ENCODE measurements at regions not wholly inside any gene's neighbourhood (a gene's known extent, or its start where the extent isn't known, plus 50 kb on each side); places are given as distances from the start of the nearest gene placed in this dataset.

- POLR2A ChIA-PET: no interaction called here
- DNase-seq (ENCODE audit: low spot score) (no peak), ATAC-seq (no peak), FAIRE-seq (no peak)
- Histone ChIP-seq H3K9me3 (ENCODE audit: low read length) (no peaks in the 10 kb centered on the region), H3K9ac (ENCODE audit: insufficient read depth, low read depth, low read length) (no peak overlapping the region), H2AFZ (ENCODE audit: low read length) (no peak overlapping the region), H3K27me3 (ENCODE audit: control insufficient read depth in 1 of 2, insufficient read depth in 2 of 2, low read length in 2 of 2) (no peaks in the 10 kb centered on the region), H3K79me2 (ENCODE audit: insufficient read depth, low read length) (no peaks in the 10 kb centered on the region), H3K4me1 (ENCODE audit: insufficient read depth, low read length) (no peaks in the 10 kb centered on the region), H4K20me1 (ENCODE audit: insufficient read depth, low read length) (no peaks in the 10 kb centered on the region), H3K4me3 (replicated peaks in 1 of 3; ENCODE audit: insufficient read depth in 1 of 3, low read depth in 2 of 3, low read length in 3 of 3) (no peak overlapping the region), H3K4me2 (ENCODE audit: low read depth, low read length) (no peak overlapping the region), H3K27ac (ENCODE audit: extremely low read length, insufficient read depth, low read length) (no peak overlapping the region), H3K36me3 (replicated peaks in 1 of 2; ENCODE audit: control insufficient read depth in 1 of 2, insufficient read depth in 2 of 2, low read length in 2 of 2) (no peaks in the 10 kb centered on the region)
- TF ChIP-seq E2F1 (CRISPR knock-in tag; IDR thresholded peaks at IDR 0.05): no peak
- TF ChIP-seq ONECUT2 (CRISPR knock-in tag; IDR thresholded peaks at IDR 0.05): no peak
- TF ChIP-seq ZNF883 (CRISPR knock-in tag; IDR thresholded peaks at IDR 0.05; ENCODE audit: not compliant biosample characterization): no peak
- no peak for TF ChIP-seq ZNF501 (CRISPR knock-in tag; IDR thresholded peaks at IDR 0.05)
- no peak for TF ChIP-seq SETDB1 (CRISPR knock-in tag; IDR thresholded peaks at IDR 0.05; ENCODE audit: borderline replicate concordance)
- TF ChIP-seq ZNF382 (CRISPR knock-in tag; IDR thresholded peaks at IDR 0.05; ENCODE audit: borderline replicate concordance): no peak
- TF ChIP-seq ZBTB1 (CRISPR knock-in tag; IDR thresholded peaks at IDR 0.05; ENCODE audit: borderline replicate concordance): no peak
- TF ChIP-seq ZNF574 (CRISPR knock-in tag; IDR thresholded peaks at IDR 0.05): no peak
- no peak for TF ChIP-seq TOPORS (CRISPR knock-in tag; IDR thresholded peaks at IDR 0.05)
- TF ChIP-seq ZNF800 (CRISPR knock-in tag; IDR thresholded peaks at IDR 0.05): no peak
- no peak for TF ChIP-seq ZBTB49 (CRISPR knock-in tag; IDR thresholded peaks at IDR 0.05; ENCODE audit: borderline replicate concordance)
- no peak for TF ChIP-seq ZNF335 (CRISPR knock-in tag; IDR thresholded peaks at IDR 0.05)
- no peak for TF ChIP-seq ZNF841 (CRISPR knock-in tag; IDR thresholded peaks at IDR 0.05; ENCODE audit: borderline replicate concordance)
- no peak for TF ChIP-seq XBP1 (CRISPR knock-in tag; IDR thresholded peaks at IDR 0.05)
- no peak for TF ChIP-seq ZNF431 (CRISPR knock-in tag; IDR thresholded peaks at IDR 0.05; ENCODE audit: borderline replicate concordance, low read depth)
- TF ChIP-seq SSRP1 (CRISPR knock-in tag; IDR thresholded peaks at IDR 0.05): no peak
- no peak for TF ChIP-seq DNMT1 (CRISPR knock-in tag; IDR thresholded peaks at IDR 0.05)
- no peak for TF ChIP-seq NFE2 (CRISPR knock-in tag; IDR thresholded peaks at IDR 0.05)
- TF ChIP-seq YEATS4 (CRISPR knock-in tag; IDR thresholded peaks at IDR 0.05; ENCODE audit: borderline replicate concordance): no peak
- 2% methylated on average over 3 of the region's 3 CpGs for WGBS (ENCODE audit: low lambda C conversion rate)
- in situ Hi-C loops (cut with HindIII; ENCODE audit: extremely low pct_ligation_motif_present, low pct_unique_long_range_greater_than_20kb): no loop called here
- CTCF ChIA-PET (ENCODE audit: low intra/inter-chr PET ratio, low total read pairs): no interaction called here
- BruUV-seq (replicated peaks): no TSS peak
- intact Hi-C loops (cut with micrococcal nuclease; ENCODE audit: unreplicated experiment): no loop called here
These were observed 50.6 kb upstream of the GALNT5 start for GRCh38 chr2:157206916-157207315.

All from HepG2 (cell line).